ENCODE measurements at regions not wholly inside any gene's neighbourhood (a gene's known extent, or its start where the extent isn't known, plus 50 kb on each side); places are given as distances from the start of the nearest gene placed in this dataset.
"Not testable (repeated sequence)": the region's sequence is repeated elsewhere in the genome, so short reads cannot be mapped to it uniquely, and the experiment has no call there.

DNA sequence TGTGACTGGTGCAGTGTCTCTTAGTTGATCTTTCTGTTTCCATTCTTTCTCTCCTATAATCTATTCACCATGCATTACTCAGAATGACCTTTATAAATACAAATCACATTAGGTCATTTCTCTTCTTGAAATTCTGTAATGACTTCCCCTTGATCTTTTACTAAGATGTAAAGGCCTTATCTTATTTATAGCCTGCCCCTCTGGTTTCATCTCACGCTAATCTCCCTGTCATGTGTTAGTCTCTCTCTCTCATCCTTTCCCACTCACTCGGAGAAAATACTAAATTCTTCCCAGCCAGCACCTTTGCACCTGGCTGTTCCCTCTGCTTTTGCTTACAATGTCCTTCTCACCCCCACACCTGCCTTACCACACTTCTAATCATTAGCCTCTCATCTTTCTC, 530.8 kb downstream of the ADCYAP1 start:
- DNase-seq: no peak

DNA sequence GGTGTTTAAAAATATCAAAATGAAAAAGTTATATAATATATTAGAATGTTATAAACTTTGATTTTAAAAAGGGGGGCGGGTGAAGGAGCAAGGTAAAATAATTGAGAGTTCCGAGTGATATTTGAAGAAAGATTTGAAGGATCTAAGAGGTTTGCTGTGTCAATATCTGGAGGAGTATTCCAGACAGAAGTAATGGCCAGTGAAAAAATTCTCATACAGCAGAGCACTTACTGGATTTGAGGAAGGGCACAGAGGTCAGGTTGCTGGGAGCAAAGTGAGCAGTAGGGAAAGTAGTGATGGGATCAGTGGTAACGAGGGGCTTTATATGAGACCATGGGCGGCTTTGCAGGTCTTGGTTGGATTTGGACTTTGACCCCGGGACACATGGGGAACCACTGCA, 531.5 kb downstream of the ADCYAP1 start:
- no peak for DNase-seq

DNA sequence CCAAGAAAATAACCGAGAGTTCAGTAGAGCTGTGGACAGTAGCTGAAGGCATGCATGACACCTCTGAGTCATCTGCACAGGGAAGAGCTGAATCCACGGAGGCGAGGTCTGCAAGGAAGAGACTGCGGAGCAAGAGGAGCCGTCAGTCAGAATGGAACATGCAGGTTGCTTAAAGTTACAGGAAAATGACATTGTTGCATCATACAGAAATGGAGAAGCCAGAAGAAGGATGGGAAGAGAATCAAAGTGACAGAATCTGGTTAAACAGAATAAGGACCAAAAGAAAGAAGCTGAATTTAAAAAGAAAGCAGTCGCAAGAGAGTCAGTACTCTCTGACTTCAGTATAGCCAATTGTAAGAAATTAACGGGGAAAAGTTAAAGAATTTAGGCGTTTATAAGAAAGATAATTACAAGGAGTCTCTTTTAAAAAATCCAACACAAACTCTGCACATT, 533.8 kb downstream of the ADCYAP1 start:
- no peak for DNase-seq

DNA sequence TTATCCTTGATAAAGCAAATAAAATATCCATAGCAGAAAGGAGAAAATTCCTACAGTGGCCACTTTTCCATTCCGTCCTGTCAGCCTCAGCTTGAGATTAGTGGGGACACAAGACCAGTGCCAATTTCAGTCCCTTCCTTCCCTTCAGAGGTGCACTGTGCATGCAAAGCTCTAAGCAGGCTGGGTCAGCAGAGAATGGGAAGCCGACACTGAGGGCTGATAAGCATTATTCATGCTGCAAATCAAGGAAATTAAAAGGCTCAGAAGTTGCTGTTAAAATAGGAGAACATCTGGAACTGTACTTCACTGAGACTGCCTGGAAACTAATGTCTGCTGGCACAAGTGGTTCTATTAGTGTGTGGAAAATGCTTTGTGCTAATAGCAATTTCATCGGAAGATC, 534.3 kb downstream of the ADCYAP1 start:
- no peak for DNase-seq

DNA sequence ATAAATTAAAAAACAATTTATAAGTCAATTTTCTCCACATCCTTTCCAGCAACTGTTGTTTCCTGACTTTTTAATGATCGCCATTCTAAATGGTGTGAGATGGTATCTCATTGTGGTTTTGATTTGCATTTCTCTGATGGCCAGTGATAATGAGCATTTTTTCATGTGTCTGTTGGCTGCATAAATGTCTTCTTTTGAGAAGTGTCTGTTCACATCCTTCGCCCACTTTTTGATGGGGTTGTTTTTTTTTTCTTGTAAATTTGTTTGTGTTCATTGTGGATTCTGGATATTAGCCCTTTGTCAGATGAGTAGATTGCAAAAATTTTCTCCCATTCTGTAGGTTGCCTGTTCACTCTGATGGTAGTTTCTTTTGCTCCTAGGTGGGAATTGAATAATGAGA, 539.4 kb downstream of the ADCYAP1 start:
- DNase-seq: not testable (repeated sequence)

DNA sequence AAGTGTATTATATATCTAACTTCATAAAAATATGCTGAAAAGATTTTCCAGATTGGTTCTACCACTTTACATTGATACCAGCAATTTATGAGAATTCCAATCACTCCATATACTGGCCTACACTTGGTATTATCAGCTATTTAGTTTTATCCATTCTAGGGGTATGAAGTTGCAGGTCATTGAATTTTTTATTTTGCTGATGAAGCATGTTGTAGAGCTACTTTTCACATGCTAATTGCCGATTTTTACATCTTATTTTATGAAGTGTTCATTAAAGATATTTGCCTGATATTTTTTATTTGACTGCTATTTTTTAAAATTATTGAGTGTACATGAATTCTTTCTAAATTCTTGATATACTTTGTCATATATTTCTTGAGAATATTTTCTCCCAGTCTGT, 542.1 kb downstream of the ADCYAP1 start:
- no peak for DNase-seq

DNA sequence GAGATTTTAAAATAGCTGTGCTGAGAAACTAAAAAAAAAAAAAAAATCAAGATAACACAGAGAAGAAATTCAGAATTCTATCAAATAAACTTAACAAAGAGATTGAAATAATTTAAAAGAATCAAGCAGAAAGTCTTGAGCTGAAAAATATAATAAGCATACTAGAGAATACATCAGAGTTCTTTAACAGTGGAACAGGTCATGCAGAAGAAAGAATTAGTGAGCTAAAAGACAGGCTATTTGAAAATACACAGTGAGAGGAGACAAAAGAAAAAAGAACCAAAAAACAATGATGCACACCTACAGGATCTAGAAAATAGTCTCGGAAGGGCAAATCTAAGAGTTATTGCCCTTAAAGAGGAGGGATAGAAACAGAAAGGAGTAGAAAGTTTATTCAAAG, 548.1 kb downstream of the ADCYAP1 start:
- no peak for DNase-seq

DNA sequence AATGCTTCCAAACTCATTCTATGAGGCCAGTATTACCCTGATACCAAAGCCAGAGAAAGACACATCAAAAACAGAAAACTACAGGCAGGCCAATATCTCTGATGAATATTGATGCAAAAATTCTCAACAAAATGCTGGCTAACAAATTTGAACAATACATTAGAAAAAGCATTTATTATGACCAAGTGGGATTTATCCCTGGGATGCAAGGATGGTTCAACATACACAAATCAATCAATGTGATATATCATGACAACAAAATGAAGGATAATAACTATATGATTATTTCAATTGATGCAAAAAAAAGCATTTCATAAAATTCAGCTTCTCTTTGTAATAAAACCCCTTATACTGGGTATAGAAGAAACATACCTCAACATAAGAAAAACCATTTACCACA, 550.9 kb downstream of the ADCYAP1 start:
- no peak for DNase-seq

DNA sequence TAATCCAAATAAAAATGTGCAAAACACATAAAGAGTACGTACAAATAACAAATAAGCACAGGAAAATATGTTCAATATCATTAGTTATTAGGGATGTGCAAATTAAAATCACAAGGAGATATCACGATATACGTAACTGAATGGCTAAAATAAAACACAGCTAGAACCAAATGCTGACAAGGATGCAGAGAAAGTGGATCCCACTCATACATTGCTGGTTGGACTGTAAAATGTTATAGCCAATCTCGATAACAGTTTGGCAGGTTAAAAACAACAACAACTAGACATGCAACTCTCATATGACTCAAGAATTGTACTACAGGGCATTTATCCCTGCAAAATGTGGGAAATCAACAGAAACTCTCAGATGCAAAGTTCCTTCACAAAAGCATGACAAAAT, 553.9 kb downstream of the ADCYAP1 start:
- DNase-seq: no peak

DNA sequence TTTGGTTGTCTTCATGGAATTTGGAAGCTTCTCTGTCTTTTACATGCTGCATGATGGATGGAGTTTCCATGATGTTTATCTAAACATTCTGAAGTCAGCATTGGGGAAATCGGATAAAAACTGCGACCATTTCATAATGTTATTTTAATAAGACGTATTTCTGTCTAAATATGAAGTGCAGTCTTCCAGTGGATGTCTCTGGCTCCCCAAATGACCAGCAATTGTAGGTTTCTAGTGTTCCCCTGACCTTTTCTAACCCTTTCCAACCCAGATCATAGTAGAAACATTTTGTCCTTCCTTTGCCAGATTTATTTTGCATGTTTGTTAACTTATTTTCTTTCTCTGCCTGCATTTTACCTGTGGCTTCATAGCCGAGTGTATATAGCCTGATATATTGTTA, 559.3 kb downstream of the ADCYAP1 start:
- no peak for DNase-seq

DNA sequence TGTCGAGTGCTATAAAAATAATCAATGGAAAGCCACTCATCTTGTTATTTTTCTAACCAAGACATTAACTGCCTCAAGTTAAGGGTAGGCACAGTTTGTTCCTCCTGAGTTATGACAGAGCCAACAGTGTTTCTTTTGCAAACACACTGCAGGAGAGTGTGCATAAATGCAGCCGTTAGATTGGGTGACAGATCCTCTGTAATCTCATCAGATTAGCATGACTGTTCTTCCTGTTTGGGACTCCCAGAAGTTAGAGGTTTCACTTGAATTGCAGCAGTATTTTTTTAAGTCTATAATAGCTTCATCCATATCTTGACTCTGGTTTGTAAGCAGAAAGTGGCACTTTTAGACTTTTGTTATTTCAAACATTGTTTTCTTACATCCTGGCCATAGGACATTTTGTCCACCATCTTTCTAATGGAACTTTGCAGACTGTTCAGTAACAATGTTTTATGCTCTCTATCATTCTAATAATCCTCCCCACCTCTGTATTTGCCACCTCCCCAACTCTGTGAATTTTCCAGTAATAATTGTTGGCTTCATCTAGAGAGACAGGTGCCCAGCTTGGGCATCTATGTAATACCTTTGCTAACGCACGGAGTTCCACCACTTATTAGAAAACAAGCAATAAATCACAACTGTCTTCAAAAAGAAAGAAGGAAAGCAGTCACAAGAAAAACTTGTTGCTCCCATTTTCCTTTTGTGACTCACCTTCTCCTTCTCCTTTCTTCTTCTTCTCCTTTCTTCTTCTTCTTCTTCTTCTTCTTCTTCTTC, 560.0 kb downstream of the ADCYAP1 start:
- DNase-seq: no peak

DNA sequence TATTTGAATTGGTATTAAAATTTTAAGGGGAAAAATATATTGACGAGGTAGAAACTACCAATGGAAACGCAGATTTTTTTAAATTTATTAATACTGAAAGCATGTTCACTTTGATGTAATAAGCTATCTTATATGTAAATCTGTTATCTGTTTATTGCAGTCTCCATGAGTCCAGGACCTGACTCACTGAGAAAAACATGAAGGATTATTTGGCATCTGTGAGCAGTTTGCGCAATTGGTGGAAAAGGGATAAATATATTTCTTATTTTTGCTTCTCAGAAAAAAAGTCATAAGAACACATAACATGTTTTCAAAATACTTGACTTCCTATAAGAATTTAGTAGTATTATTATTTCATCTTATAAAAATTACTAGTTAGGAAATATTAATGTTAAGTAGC, 561.4 kb downstream of the ADCYAP1 start:
- DNase-seq: no peak

DNA sequence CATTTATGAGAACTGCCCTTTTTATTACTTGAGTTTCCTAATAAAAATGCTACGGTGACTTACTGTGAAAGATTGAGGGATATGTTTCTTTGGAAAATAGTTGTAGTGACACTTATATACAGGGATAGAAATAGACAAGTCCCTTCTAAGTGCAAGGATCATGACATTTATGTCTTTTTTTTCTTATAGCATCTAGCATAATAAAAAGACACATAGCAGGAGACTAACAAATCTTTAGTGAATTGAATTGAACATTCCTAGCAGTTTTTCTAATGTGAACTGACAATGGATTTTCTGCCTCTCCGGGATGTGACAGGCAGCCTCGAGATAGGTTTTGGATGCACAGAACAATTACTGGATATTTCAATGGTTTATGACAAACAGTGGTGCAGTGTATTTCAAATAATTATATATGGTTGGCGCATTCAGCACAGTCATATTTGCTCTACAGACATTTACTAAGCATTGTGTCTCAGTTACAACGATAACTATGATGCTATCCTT, 562.8 kb downstream of the ADCYAP1 start:
- no peak for DNase-seq

DNA sequence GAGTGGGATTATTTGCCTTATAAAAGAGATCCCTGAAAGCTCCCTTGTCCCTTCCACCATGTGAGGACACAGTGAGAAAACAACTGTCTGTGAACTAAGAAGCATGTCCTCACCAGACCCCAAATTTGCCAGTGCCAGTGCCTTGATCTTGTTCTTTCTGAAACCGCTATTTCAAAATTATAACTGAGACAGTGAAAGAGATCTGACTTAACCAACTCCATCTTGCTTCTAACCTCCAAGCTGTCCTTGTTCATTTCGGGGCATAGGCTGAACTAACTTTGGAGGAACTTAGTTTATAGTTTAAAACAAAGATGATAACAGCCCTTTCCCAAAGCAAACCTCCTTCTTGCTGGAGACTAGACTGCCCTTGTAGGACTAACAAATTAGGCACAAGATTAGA, 563.9 kb downstream of the ADCYAP1 start:
- no peak for DNase-seq

DNA sequence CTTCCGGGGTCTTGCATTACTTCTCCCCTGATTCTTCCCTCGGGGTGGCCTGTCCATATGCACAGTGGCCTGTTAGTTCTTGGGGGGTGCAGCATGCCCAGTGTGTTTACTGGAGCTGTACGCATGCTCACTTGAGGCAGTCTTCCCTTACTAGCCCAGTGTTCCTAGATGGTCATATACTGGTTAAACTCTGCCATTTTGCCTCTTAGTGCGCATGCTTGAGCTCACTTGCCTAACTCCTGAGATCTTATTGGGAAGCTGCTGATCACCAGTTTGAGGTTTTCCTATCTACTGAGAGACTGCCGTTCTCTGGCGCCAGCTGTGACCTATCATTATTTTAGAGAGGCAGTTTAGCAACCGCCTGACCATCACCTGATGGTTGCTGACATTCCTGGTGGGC, 571.2 kb downstream of the ADCYAP1 start:
- no peak for DNase-seq

DNA sequence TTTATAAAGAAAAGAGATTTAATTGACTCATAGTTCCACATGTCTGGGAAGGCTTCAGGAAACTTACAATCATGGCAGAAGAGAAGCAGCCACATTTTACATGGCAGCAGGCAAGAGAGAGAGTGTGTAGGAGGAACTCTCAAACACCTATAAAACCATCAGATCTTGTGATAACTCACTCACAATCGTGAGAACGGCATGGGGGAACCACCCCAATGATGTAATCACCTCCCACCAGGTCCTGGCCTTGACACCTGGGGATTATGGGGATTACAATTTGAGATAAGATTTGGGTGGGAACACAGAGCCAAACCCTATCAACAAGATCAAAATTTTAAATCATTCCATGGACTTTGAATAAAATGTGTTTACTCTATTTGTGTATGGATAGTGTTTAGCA, 575.6 kb downstream of the ADCYAP1 start:
- no peak for DNase-seq

DNA sequence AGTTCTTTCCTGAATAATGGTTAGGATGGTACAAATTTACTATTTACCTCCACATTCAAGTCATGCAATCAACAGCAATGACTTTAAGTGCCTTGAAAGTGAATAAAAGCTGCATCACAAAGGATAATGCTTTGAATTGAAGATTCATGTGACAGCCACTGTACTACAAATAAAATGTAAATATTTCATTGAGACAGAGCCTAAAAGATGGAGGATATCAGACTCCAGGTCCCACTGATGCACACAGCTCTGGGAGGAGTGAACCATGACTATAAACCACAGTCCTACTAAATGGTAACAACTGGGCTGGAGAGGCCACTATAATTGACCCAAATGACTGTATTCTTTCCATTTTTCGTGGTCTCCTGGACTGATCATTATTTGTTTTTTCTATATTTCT, 576.9 kb downstream of the ADCYAP1 start:
- no peak for DNase-seq

DNA sequence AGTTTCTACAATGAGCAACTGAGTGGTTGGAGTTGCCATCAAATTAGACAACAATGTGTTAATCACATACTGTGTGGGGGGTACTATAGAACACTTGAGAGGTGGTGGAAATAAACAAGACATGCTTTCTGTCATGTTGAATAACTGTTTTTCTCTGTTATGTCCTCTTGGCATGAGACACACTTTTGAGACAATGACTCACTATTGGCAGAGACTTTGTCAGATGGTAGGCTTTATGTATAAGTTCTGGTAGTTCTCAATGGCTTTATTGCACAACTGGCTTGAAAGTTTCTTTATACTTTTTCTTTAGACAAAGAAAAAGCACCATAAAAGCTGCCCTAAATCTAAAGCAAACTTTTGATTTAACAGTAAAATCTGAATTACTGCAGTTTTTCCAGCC, 578.7 kb downstream of the ADCYAP1 start:
- no peak for DNase-seq

DNA sequence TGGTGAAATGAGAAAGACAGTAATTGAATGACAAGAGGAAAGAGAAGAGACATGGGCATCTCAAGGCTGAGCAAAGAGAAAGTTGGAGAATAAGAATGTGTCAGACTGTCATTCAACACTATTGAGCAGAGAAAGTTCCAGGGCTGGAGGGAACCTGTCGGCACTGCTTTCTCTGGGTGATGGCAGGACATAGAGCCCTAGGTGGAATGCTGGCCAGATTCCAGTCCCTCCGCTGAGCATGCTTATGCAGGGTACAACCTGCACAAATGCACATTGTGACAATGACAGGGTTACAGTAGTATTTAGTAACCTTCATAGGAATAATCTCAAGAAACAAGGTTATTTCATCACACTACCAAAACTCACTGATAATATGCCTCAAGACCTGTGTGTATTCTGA, 582.8 kb downstream of the ADCYAP1 start:
- no peak for DNase-seq

DNA sequence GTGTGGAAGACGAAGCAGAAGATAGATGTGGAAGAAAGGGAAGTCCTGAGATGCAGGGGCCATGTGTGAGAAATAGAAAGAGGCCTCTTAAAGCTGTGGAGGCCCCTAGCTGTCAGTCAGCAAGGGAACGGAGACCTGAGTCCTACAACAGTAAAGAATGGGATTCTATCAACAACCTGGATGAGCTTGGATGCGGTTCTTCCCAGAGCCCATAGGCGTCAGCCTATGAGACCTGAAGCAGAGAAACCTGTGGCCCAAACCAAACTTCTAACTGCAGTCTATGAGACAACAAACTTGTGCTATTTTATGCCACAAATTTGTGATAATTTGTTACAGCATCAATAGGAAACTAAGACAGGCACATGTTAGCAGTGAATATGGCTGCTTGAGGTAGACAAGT, 583.7 kb downstream of the ADCYAP1 start:
- DNase-seq: no peak

DNA sequence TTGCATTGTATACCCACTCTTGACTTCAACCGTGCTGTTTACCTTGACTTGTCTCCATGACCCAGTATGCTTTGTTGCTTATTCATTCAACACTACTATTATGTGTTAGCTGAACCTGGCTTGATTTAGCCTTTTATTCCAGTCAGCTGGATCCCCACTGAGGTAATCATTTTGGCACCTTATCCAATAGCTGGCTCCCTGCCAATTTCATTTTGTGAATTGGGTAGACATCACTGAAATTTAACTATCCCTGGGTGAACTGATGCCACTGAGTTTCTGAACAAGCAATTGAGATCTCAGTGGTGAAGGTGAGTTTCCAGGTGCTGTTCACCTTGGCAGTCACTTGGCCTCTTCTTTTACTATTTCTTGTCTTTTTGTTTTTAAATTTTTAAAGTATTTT, 584.3 kb downstream of the ADCYAP1 start:
- no peak for DNase-seq

DNA sequence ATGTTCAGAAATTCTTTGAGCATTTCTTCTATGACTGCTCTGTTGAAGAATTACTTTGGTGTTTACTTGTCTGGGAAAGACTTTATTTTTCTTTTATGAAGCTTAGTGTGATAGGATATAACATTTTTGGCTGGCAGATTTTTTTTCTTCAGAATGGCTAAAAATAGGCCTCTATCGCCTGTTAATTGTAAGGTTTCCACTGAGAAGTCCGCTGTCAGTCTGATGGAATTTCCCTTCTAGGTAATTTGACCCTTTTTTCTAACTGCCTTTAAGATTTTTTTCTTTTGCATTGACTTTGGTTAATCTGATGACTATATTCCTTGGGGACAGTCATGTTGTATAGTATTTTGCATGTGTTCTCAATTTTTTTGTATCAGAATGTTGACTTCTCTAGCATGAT, 590.7 kb downstream of the ADCYAP1 start:
- no peak for DNase-seq

DNA sequence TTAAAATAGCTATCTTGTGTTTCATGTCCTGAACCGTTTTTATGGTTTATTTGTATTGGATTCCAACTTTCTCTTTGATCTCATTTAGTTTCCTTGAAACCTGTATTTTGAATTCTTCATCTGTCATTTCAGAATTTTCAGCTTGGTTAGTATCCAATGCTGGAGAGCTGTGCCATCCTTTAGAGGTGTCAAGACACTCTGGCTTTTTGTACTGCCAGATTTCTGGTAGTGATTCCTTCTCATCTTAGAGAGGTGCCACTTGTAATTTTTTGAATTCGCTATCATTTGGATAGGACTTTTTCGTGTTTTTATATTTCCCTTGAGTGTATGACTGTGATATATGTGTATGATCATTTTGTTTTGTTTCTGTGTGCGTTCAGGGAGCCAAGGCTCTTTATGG, 591.4 kb downstream of the ADCYAP1 start:
- DNase-seq: no peak

DNA sequence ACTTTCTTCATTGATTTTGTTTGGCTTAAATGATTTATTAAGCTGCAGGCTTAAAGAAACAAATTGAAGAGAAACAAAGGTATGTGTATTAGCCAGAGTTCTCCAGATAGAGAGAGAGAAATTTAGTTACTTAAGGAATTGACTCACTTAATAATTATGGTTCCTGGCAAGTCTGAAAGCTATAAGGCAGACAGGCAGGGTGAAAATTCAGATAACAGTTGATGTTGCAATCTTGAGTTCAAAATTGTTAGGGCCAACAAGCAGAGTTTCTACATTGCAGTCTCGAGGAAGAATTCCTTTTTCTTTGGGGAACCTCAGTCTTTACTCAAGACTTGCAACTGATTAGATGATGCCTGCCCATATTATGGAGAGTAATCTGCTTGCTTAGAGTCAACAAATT, 593.5 kb downstream of the ADCYAP1 start:
- no peak for DNase-seq

DNA sequence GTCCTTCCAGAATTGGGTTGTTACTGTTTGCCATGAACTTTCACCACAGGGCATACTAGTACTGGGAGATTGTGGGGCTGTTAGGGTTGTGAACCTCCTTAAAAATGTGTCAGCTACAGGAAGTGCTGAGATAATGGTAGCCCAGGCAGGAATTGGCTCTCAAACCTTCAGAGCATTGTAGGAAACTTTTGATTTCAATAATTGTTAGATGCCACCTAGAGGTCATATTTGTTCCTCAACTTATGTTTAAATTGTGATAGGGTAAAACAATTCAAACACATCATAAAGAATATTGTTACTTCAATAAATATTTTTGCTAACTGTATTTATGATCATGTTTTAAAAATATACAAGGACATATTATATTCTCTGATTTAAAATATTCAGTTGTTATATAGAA, 594.6 kb downstream of the ADCYAP1 start:
- no peak for DNase-seq

All from stimulated activated naive CD4-positive, alpha-beta T cell treated with Interleukin-2 at 50 U/mL for 16 hours (primary cell).